HG03039 (cell line): ENCODE measurements at regions not wholly inside any gene's neighbourhood (a gene's known extent, or its start where the extent isn't known, plus 50 kb on each side); places are given as distances from the start of the nearest gene placed in this dataset.
A peak's percentile ranks its signal among the peaks of the same experiment; 100 is the strongest.

Source experiments
- ATAC-seq: cut with Tn5 transposase; IDR thresholded peaks from one replicate; pipeline ENCODE4 v1.9.1; 2021; ENCODE audit warnings: mild to moderate bottlenecking, moderate library complexity; ENCODE audit not compliant: unreplicated experiment

GRCh38 chr13:30844548-30845296, 61.3 kb upstream of the MEDAG start:
- no peak for ATAC-seq

- ATAC-seq, result no peak
Observed at GRCh38 chr13:30845297-30846214, 60.5 kb upstream of the MEDAG start.

- ATAC-seq, result no peak
Observed at GRCh38 chr13:30846311-30846710, 59.8 kb upstream of the MEDAG start.

- no peak for ATAC-seq
Observed at GRCh38 chr13:30846866-30847265, 59.2 kb upstream of the MEDAG start.

- no peak for ATAC-seq
Observed at GRCh38 chr13:30847650-30848307, 58.3 kb upstream of the MEDAG start.

- ATAC-seq, result no peak
Observed at GRCh38 chr13:30848332-30849027, 57.6 kb upstream of the MEDAG start.

GRCh38 chr13:30849611-30850010, 56.5 kb upstream of the MEDAG start:
- ATAC-seq, result no peak

- ATAC-seq, result no peak
Observed at GRCh38 chr13:30850204-30850866, 55.7 kb upstream of the MEDAG start.

- no peak for ATAC-seq
Observed at GRCh38 chr13:30850867-30851211, 55.2 kb upstream of the MEDAG start.

- ATAC-seq, result peak; percentile 85
Observed at GRCh38 chr13:30851697-30852096, 54.4 kb upstream of the MEDAG start.

- ATAC-seq, result no peak
Observed at GRCh38 chr13:30855569-30855968, 50.5 kb upstream of the MEDAG start.

- ATAC-seq, result no peak
Observed at GRCh38 chr13:30856005-30856790, 49.9 kb upstream of the MEDAG start.
